Naive thymus-derived CD4-positive, alpha-beta T cell (primary cell): ENCODE measurements at regions not wholly inside any gene's neighbourhood (a gene's known extent, or its start where the extent isn't known, plus 50 kb on each side); places are given as distances from the start of the nearest gene placed in this dataset.

ENCODE experiments used
- ATAC-seq: fragments of 150-1000 bp; cut with Tn5 transposase; 2 replicates; pipeline ENCODE4 v1.10.0; 2021; ENCODE audit warnings: mild to moderate bottlenecking, moderate library complexity
- CTCF ChIA-PET: fragments of 350-600 bp; sonication (Branson Sonifier 250); formaldehyde crosslinking; loops from one replicate; lab custom pipeline; 2021; ENCODE audit warnings: antibody characterized with exemption; lab: Charles Lee
- POLR2A ChIA-PET: fragments of 350-600 bp; sonication (Branson Sonifier 250); formaldehyde crosslinking; loops from one replicate; lab custom pipeline; 2021; ENCODE audit warnings: antibody characterized with exemption, inconsistent platforms; lab: Charles Lee
- DNase-seq, 9 donors: peaks; one replicate each; pipeline versions ENCODE4 v3.0.0 to v3.0.0-alpha.2; 2020 to 2022; ENCODE audit warnings: mixed read lengths in 1 of 9
- H3K27ac ChIP-seq: one replicate; pipeline ENCODE4 v1.7.0; 2013; ENCODE audit warnings: mild to moderate bottlenecking, low read depth, low read length, moderate library complexity
- H3K27me3 ChIP-seq, 2 donors: one replicate each; pipeline ENCODE4 v1.7.0; 2013; ENCODE audit warnings: low read length in 2 of 2, mild to moderate bottlenecking in 2 of 2, moderate library complexity in 2 of 2; ENCODE audit not compliant: control insufficient read depth in 2 of 2, insufficient read depth in 2 of 2
- H3K36me3 ChIP-seq, 3 experiments: 1 replicate in 2 of 3; 2 replicates in 1 of 3; pipeline ENCODE4 v1.7.0; 2013; ENCODE audit warnings: low read length in 3 of 3, mild to moderate bottlenecking in 3 of 3, moderate library complexity in 1 of 3; ENCODE audit not compliant: insufficient read depth in 3 of 3, control insufficient read depth in 2 of 3
- H3K4me1 ChIP-seq, 2 donors: one replicate each; pipeline ENCODE4 v1.7.0; 2013; ENCODE audit warnings: low read length in 2 of 2, mild to moderate bottlenecking in 2 of 2, moderate library complexity in 1 of 2; ENCODE audit not compliant: control insufficient read depth in 2 of 2, insufficient read depth in 2 of 2
- H3K4me3 ChIP-seq: 2 replicates; pipeline ENCODE4 v1.7.0; 2013; ENCODE audit warnings: mild to moderate bottlenecking, low read length
- H3K9me3 ChIP-seq, 3 experiments: 1 replicate in 2 of 3; 2 replicates in 1 of 3; pipeline ENCODE4 v1.7.0; 2013; ENCODE audit warnings: low read length in 3 of 3; ENCODE audit not compliant: control insufficient read depth in 2 of 3
- H3K27ac Mint-ChIP-seq, 9 donors: one replicate each; pipeline ENCODE4 v1.8.0; 2020 to 2022; ENCODE audit warnings: mixed read lengths in 9 of 9, mild to moderate bottlenecking in 8 of 9, moderate library complexity in 5 of 9, inconsistent platforms in 2 of 9
- H3K27me3 Mint-ChIP-seq, 5 donors: one replicate each; pipeline ENCODE4 v1.8.0; 2021 to 2022; ENCODE audit warnings: mixed read lengths in 5 of 5, mild to moderate bottlenecking in 1 of 5
- H3K36me3 Mint-ChIP-seq, 5 donors: one replicate each; pipeline ENCODE4 v1.8.0; 2020 to 2022; ENCODE audit warnings: mixed read lengths in 5 of 5, mild to moderate bottlenecking in 3 of 5, inconsistent platforms in 1 of 5
- H3K4me1 Mint-ChIP-seq, 7 donors: one replicate each; pipeline ENCODE4 v1.8.0; 2020 to 2022; ENCODE audit warnings: mixed read lengths in 7 of 7, mild to moderate bottlenecking in 3 of 7, inconsistent platforms in 1 of 7
- H3K4me3 Mint-ChIP-seq, 10 donors: one replicate each; pipeline ENCODE4 v1.8.0; 2020 to 2022; ENCODE audit warnings: mild to moderate bottlenecking in 10 of 10, mixed read lengths in 10 of 10, moderate library complexity in 6 of 10, inconsistent platforms in 2 of 10
- H3K9me3 Mint-ChIP-seq, 11 donors: one replicate each; pipeline ENCODE4 v1.8.0; 2020 to 2022; ENCODE audit warnings: mixed read lengths in 11 of 11, mild to moderate bottlenecking in 4 of 11, inconsistent platforms in 1 of 11, moderate library complexity in 1 of 11
- intact Hi-C, 2 donors: fragments of 100-400 bp; cut with micrococcal nuclease; formaldehyde crosslinking; loops; one replicate each; pipeline ENCODE4 v1.15.1; 2023

DNA sequence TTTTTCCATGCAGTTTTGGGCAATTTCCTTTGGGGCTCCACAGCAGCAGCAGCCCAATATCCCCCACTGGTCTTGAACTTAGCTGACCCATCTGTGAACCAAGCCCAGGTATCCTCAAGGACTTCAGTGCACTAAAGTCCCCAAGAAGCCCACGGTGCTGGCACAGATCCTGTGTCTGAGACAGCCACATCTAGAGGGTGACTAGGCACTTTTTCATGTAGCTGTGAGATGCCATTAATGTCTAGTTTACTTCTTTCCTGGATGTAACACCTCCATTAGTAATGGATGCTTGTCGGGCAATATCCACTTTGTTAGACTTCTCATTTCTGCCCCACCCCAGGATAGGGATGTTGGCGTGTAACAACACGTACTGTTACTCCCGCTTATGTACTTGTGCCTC, 117.9 kb downstream of the GPCPD1 start:
- Histone ChIP-seq H3K27ac (no peak overlapping the region), H3K4me1 (no peaks in the 10 kb centered on the region), H3K4me3 (no peak overlapping the region), H3K9me3 (no peaks in the 10 kb centered on the region), H3K36me3 (no peaks in the 10 kb centered on the region), H3K27me3 (no peaks in the 10 kb centered on the region)
- Mint-ChIP-seq H3K27ac (no peak overlapping the region), H3K9me3 (peaks cover 0 to 4% (median 0%) of the 10 kb centered on the region in 11 donors), H3K36me3 (no peaks in the 10 kb centered on the region), H3K27me3 (peaks cover 10 to 25% (median 14%) of the 10 kb centered on the region in 5 donors), H3K4me1 (peaks cover 0 to 6% (median 4%) of the 10 kb centered on the region in 7 donors), H3K4me3 (no peak overlapping the region)
- CTCF ChIA-PET, result no interaction called here
- no peak for ATAC-seq
- intact Hi-C loops, result no loop called here
- DNase-seq, result no peak
- POLR2A ChIA-PET, result no interaction called here

- Mint-ChIP-seq H3K36me3 (no peaks in the 10 kb centered on the region), H3K4me1 (peaks cover 3 to 13% (median 7%) of the 10 kb centered on the region in 7 donors), H3K4me3 (no peak overlapping the region), H3K9me3 (peaks cover 0 to 4% (median 0%) of the 10 kb centered on the region in 11 donors), H3K27me3 (peaks cover 24 to 39% (median 26%) of the 10 kb centered on the region in 5 donors), H3K27ac (no peak overlapping the region)
- POLR2A ChIA-PET, result no interaction called here
- Histone ChIP-seq H3K27me3 (no peaks in the 10 kb centered on the region), H3K4me3 (no peak overlapping the region), H3K27ac (no peak overlapping the region), H3K9me3 (no peaks in the 10 kb centered on the region), H3K36me3 (no peaks in the 10 kb centered on the region), H3K4me1 (no peaks in the 10 kb centered on the region)
- DNase-seq (no peak), ATAC-seq (no peak)
- CTCF ChIA-PET, result no interaction called here
- intact Hi-C loops, result no loop called here
Observed at GRCh38 chr20:5491455-5491854, 119.4 kb downstream of the GPCPD1 start.

DNA sequence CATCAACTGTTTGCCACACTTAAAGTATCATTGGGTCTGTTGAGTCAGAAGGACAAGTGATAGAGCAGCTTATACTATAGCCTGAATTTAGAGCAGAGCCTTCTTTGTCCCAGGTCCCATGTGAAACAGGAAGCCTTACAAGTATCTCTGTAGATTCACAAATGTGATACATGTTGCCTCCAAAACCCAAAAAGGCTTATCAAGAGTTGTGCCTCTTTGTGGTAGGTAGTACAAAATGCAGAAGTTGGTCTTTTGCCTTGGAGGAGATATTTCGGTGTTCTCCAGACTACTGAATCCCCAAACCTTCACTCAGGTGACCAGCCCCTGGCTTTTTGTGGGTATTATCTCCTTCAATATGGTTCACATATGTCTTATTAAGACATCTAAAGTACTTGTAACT, 121.2 kb downstream of the GPCPD1 start:
- ChIA-PET POLR2A (no interaction called here), CTCF (no interaction called here)
- H3K9me3 ChIP-seq, result no peaks in the 10 kb centered on the region
- Mint-ChIP-seq H3K4me3 (no peak overlapping the region), H3K36me3 (no peaks in the 10 kb centered on the region), H3K27ac (no peak overlapping the region), H3K27me3 (peaks cover 24 to 44% (median 32%) of the 10 kb centered on the region in 5 donors), H3K9me3 (peaks cover 0 to 4% (median 0%) of the 10 kb centered on the region in 11 donors), H3K4me1 (peaks cover 1 to 18% (median 11%) of the 10 kb centered on the region in 7 donors)
- H3K27me3 ChIP-seq, result no peaks in the 10 kb centered on the region
- no peak overlapping the region for H3K27ac ChIP-seq
- DNase-seq, result no peak
- H3K4me1 ChIP-seq, result no peaks in the 10 kb centered on the region
- intact Hi-C loops, result no loop called here
- no peak overlapping the region for H3K4me3 ChIP-seq
- no peak for ATAC-seq
- no peaks in the 10 kb centered on the region for H3K36me3 ChIP-seq

DNA sequence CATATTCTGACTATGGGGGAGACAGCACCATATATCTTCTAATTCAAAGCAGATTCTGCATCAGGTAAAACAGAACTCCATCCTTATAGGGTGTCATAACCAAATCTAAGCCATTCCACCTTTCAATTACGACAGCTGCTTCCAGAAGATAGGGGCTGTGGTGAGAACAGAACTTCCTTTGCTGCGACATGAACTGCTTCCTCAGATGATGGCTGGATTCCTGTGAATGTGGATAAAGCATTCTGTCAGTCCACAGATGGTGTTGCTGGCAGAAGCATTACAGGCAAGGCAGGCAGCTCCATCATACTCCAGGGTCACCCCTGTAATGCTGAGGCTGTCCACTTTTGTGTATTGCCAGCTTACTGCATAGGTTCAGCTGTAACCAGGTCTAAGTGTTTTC, 122.0 kb downstream of the GPCPD1 start:
- Mint-ChIP-seq H3K4me3 (no peak overlapping the region), H3K36me3 (no peaks in the 10 kb centered on the region), H3K4me1 (peaks cover 0 to 18% (median 11%) of the 10 kb centered on the region in 7 donors), H3K9me3 (peaks cover 0 to 4% (median 0%) of the 10 kb centered on the region in 11 donors), H3K27ac (no peak overlapping the region), H3K27me3 (peaks cover 26 to 45% (median 32%) of the 10 kb centered on the region in 5 donors)
- H3K4me3 ChIP-seq, result no peak overlapping the region
- intact Hi-C loops, result no loop called here
- H3K27ac ChIP-seq, result no peak overlapping the region
- H3K36me3 ChIP-seq, result no peaks in the 10 kb centered on the region
- CTCF ChIA-PET, result no interaction called here
- no peaks in the 10 kb centered on the region for H3K4me1 ChIP-seq
- no peaks in the 10 kb centered on the region for H3K27me3 ChIP-seq
- DNase-seq (no peak), ATAC-seq (no peak)
- POLR2A ChIA-PET, result no interaction called here
- H3K9me3 ChIP-seq, result no peaks in the 10 kb centered on the region

GRCh38 chr20:5486377-5487054, 124.3 kb downstream of the GPCPD1 start:
- H3K36me3 Mint-ChIP-seq, result no peaks in the 10 kb centered on the region
- H3K27ac Mint-ChIP-seq, result no peak overlapping the region
- POLR2A ChIA-PET, result no interaction called here
- DNase-seq (no peak), ATAC-seq (no peak)
- no peaks in the 10 kb centered on the region for H3K4me1 ChIP-seq
- peaks cover 0 to 18% (median 11%) of the 10 kb centered on the region in 7 donors for H3K4me1 Mint-ChIP-seq
- no peaks in the 10 kb centered on the region for H3K27me3 ChIP-seq
- no peaks in the 10 kb centered on the region for H3K9me3 ChIP-seq
- no peak overlapping the region for H3K4me3 ChIP-seq
- intact Hi-C loops, result no loop called here
- H3K36me3 ChIP-seq, result no peaks in the 10 kb centered on the region
- H3K27ac ChIP-seq, result no peak overlapping the region
- H3K27me3 Mint-ChIP-seq, result peaks cover 25 to 41% (median 26%) of the 10 kb centered on the region in 5 donors
- H3K9me3 Mint-ChIP-seq, result peaks cover 0 to 4% (median 0%) of the 10 kb centered on the region in 11 donors
- CTCF ChIA-PET, result no interaction called here
- no peak overlapping the region for H3K4me3 Mint-ChIP-seq

GRCh38 chr20:5484926-5485325, 125.9 kb downstream of the GPCPD1 start:
- H3K4me1 Mint-ChIP-seq, result peaks cover 0 to 12% (median 8%) of the 10 kb centered on the region in 7 donors
- ChIA-PET POLR2A (no interaction called here), CTCF (no interaction called here)
- DNase-seq (no peak), ATAC-seq (no peak)
- H3K9me3 ChIP-seq, result no peaks in the 10 kb centered on the region
- H3K27ac ChIP-seq, result no peak overlapping the region
- no peak overlapping the region for H3K4me3 ChIP-seq
- no peaks in the 10 kb centered on the region for H3K4me1 ChIP-seq
- no peaks in the 10 kb centered on the region for H3K27me3 ChIP-seq
- no peaks in the 10 kb centered on the region for H3K36me3 ChIP-seq
- no peaks in the 10 kb centered on the region for H3K9me3 Mint-ChIP-seq
- peaks cover 25 to 41% (median 26%) of the 10 kb centered on the region in 5 donors for H3K27me3 Mint-ChIP-seq
- H3K27ac Mint-ChIP-seq, result no peak overlapping the region
- intact Hi-C loops, result no loop called here
- H3K36me3 Mint-ChIP-seq, result no peaks in the 10 kb centered on the region
- H3K4me3 Mint-ChIP-seq, result no peak overlapping the region

GRCh38 chr20:5484346-5484745, 126.5 kb downstream of the GPCPD1 start:
- intact Hi-C loops, result no loop called here
- no peaks in the 10 kb centered on the region for H3K27me3 ChIP-seq
- H3K4me1 ChIP-seq, result no peaks in the 10 kb centered on the region
- ATAC-seq (no peak), DNase-seq (no peak)
- H3K36me3 ChIP-seq, result no peaks in the 10 kb centered on the region
- Mint-ChIP-seq H3K4me1 (peaks cover 0 to 12% (median 8%) of the 10 kb centered on the region in 7 donors), H3K27ac (no peak overlapping the region), H3K36me3 (no peaks in the 10 kb centered on the region), H3K27me3 (peaks cover 25 to 41% (median 26%) of the 10 kb centered on the region in 5 donors), H3K9me3 (no peaks in the 10 kb centered on the region), H3K4me3 (no peak overlapping the region)
- H3K9me3 ChIP-seq, result no peaks in the 10 kb centered on the region
- POLR2A ChIA-PET, result no interaction called here
- CTCF ChIA-PET, result no interaction called here
- H3K27ac ChIP-seq, result no peak overlapping the region
- no peak overlapping the region for H3K4me3 ChIP-seq
